ENCODE measurements at regions not wholly inside any gene's neighbourhood (a gene's known extent, or its start where the extent isn't known, plus 50 kb on each side); places are given as distances from the start of the nearest gene placed in this dataset.
"Not testable (repeated sequence)": the region's sequence is repeated elsewhere in the genome, so short reads cannot be mapped to it uniquely, and the experiment has no call there.

DNA sequence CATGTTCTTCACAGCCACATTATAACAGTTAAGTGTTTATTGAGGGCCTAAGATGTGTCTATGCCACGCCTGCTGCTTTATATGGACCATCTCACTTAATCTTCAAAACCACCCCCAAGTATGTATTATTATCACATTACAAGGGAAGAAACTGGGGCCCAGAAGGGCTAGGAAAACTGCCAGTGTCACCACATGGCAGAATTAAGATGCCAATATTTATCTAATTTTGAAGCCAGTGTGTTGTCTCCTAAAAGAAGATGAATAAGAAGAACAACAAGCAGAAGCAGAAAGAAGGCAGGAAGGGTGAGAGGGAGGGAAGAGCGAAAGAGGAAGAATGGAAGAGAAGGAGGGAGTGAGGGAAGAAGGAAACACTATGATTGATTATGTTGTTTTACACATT lies 491.3 kb upstream of the IL12A start:
- Mint-ChIP-seq H3K4me3 (no peak overlapping the region), H3K36me3 (no peaks in the 10 kb centered on the region), H3K9me3 (no peaks in the 10 kb centered on the region), H3K27me3 (no peaks in the 10 kb centered on the region), H3K27ac (no peak overlapping the region), H3K4me1 (no peaks in the 10 kb centered on the region)
- DNase-seq (no peak), ATAC-seq (replicated peaks) (no peak)

- Mint-ChIP-seq H3K36me3 (no peaks in the 10 kb centered on the region), H3K27me3 (no peaks in the 10 kb centered on the region), H3K4me1 (no peaks in the 10 kb centered on the region), H3K9me3 (peaks cover 0 to 1% of the 10 kb centered on the region in 2 donors), H3K4me3 (no peak overlapping the region), H3K27ac (no peak overlapping the region)
- ATAC-seq (replicated peaks) (no peak), DNase-seq (no peak)
Measured at GRCh38 chr3:159499031-159499793, 489.4 kb upstream of the IL12A start.

- Mint-ChIP-seq H3K9me3 (peaks cover 3 to 6% of the 10 kb centered on the region in 2 donors), H3K4me1 (no peaks in the 10 kb centered on the region), H3K4me3 (no peak overlapping the region), H3K36me3 (no peaks in the 10 kb centered on the region), H3K27ac (no peak overlapping the region), H3K27me3 (no peaks in the 10 kb centered on the region)
- no peak for ATAC-seq (replicated peaks)
- no peak for DNase-seq
Measured at GRCh38 chr3:159501029-159501428, 487.6 kb upstream of the IL12A start.

DNA sequence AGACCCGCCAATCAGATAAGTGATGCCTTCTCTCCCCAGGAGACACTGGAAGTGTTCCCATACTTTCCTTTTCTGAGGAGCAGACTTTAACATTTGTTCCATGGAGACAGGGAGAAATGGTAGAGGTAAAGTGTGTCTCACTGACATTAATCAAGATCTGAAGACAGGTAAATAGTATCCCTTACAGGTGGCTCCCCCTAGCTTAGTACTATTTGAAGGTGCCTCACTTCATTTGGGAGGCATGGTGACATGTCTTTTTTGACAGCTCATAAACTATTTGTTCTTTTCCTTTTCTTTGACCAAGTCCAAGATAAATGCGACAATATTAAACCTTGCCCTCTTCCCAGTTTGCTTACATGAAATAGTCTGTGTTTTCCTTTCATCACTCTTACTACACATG lies 485.6 kb upstream of the IL12A start:
- H3K36me3 Mint-ChIP-seq, result no peaks in the 10 kb centered on the region
- ATAC-seq (replicated peaks) (no peak), DNase-seq (no peak)
- no peak overlapping the region for H3K4me3 Mint-ChIP-seq
- no peaks in the 10 kb centered on the region for H3K4me1 Mint-ChIP-seq
- H3K9me3 Mint-ChIP-seq, result peaks cover 3 to 6% of the 10 kb centered on the region in 2 donors
- H3K27me3 Mint-ChIP-seq, result no peaks in the 10 kb centered on the region
- no peak overlapping the region for H3K27ac Mint-ChIP-seq

- H3K27me3 Mint-ChIP-seq; H3K4me3 Mint-ChIP-seq; DNase-seq; ATAC-seq (replicated peaks); H3K27ac Mint-ChIP-seq; H3K4me1 Mint-ChIP-seq; H3K36me3 Mint-ChIP-seq; H3K9me3 Mint-ChIP-seq: not testable (repeated sequence)
Measured at GRCh38 chr3:159510988-159511387, 477.6 kb upstream of the IL12A start.

GRCh38 chr3:159513444-159513843 lies 475.2 kb upstream of the IL12A start:
- Mint-ChIP-seq H3K4me3 (no peak overlapping the region), H3K9me3 (peaks cover 0 to under 1% of the 10 kb centered on the region in 2 donors), H3K27me3 (peaks cover 0 to 7% of the 10 kb centered on the region in 2 donors), H3K4me1 (no peaks in the 10 kb centered on the region), H3K27ac (no peak overlapping the region), H3K36me3 (no peaks in the 10 kb centered on the region)
- ATAC-seq (replicated peaks) (no peak), DNase-seq (no peak)

DNA sequence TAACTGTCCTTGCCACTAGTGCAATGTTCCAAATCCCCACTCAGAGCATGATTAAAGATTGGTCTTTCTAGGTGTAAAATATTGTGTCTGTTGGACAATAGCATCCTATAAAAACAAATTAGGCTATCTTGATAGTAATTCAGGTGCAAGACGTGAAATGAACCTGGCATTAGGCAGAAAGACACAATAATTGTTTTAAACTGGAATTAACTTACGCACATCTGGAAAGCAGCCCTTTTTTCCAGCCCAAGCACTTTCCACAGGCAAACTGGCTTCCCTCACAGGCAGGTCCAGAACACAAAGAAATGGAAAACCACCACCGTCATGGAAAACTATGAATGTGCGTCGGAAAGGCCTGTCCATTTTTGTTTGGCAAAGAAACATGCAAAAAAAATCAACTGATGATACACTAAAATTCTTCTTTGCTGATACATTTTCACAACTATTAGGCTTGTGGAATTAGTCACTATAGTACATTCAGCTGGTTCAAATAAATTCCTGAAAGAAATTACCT lies 474.7 kb upstream of the IL12A start:
- peaks cover 0 to 7% of the 10 kb centered on the region in 2 donors for H3K27me3 Mint-ChIP-seq
- ATAC-seq (replicated peaks), result no peak

DNA sequence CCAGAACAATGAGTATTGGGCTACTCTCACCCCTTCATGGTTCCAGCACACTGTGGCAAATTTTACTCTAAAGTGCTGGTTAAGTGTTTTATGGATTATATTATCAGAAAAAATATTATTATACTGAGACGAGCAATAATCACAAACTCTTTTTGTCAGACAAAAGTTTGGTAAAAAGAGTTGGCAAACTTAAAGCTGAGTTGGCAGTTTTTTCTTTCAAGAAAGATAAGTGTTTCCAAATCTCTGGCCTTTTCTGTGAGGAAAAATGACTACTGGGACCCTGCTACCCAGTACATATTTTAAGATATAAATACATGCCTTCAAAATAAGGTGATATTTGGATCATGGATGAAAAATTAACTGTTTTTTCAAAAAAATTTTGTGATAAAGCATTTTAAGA lies 471.5 kb upstream of the IL12A start:
- DNase-seq (no peak), ATAC-seq (replicated peaks) (no peak)
- Mint-ChIP-seq H3K4me3 (no peak overlapping the region), H3K9me3 (no peaks in the 10 kb centered on the region), H3K27ac (no peak overlapping the region), H3K27me3 (peaks cover 0 to 7% of the 10 kb centered on the region in 2 donors), H3K4me1 (no peaks in the 10 kb centered on the region), H3K36me3 (no peaks in the 10 kb centered on the region)

More for the DNA sequence above, 474.7 kb upstream of the IL12A start:
- Mint-ChIP-seq H3K4me3 (no peak overlapping the region), H3K4me1 (no peaks in the 10 kb centered on the region), H3K9me3 (no peaks in the 10 kb centered on the region), H3K27ac (no peak overlapping the region), H3K36me3 (no peaks in the 10 kb centered on the region)
- no peak for DNase-seq

GRCh38 chr3:159520638-159521037 lies 468.0 kb upstream of the IL12A start:
- Mint-ChIP-seq H3K9me3 (no peaks in the 10 kb centered on the region), H3K27ac (no peak overlapping the region), H3K27me3 (peaks cover 0 to 7% of the 10 kb centered on the region in 2 donors), H3K36me3 (no peaks in the 10 kb centered on the region), H3K4me1 (no peaks in the 10 kb centered on the region), H3K4me3 (no peak overlapping the region)
- no peak for DNase-seq
- ATAC-seq (replicated peaks), result no peak

DNA sequence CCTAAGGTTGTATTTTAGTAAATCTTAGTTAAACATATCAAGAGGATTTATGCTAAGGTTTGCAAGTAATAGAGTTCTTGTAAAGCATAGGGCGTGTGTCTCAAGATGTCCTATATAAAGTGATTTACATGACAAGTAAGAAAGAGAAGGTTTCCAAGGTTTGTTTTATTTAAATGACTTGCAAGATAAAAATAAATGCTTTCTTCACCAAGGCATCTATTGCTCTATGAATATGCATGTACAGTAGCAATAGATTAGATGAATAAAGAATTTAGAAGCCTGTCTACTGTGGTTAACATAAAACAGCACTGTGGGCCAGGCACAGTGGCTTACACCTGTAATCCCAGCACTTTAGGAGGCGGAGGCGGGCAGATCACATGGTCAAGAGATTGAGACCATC lies 466.4 kb upstream of the IL12A start:
- Mint-ChIP-seq H3K4me1 (no peaks in the 10 kb centered on the region), H3K9me3 (no peaks in the 10 kb centered on the region), H3K36me3 (no peaks in the 10 kb centered on the region), H3K27me3 (no peaks in the 10 kb centered on the region), H3K4me3 (no peak overlapping the region), H3K27ac (no peak overlapping the region)
- DNase-seq (no peak), ATAC-seq (replicated peaks) (no peak)

DNA sequence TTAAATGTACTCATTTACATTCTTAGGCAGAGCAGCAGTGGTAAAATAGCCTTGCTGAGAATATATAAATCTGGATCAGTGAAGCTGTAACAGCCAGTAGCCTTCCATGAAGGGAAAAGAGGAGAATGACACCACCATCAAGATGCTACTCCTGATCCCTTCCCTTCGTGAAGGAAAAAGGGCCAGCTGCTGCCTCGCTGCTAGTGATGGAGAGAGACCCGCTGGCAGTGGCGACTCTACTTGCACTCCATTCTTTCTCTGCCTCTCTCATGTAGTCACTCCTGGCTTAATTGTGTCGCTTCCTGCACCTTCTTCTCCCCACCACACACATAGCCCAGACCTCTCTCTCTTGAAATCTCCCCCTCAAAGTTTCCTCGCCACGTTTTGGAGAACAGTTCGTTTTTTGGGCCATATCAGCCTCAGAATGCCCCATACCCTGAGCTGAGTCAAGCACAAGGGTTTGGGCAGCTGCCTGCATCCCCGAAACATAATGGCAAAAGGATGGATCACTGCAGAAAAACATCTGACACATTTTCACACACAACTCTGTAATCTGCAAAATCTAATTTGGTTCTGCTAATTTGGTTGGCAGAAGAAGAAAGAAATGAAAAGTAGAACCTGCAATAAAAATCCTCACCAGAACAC lies 460.3 kb upstream of the IL12A start:
- H3K4me1 Mint-ChIP-seq, result no peaks in the 10 kb centered on the region
- no peaks in the 10 kb centered on the region for H3K36me3 Mint-ChIP-seq
- no peaks in the 10 kb centered on the region for H3K27me3 Mint-ChIP-seq
- no peak for DNase-seq
- no peak overlapping the region for H3K27ac Mint-ChIP-seq
- H3K4me3 Mint-ChIP-seq, result no peak overlapping the region
- no peaks in the 10 kb centered on the region for H3K9me3 Mint-ChIP-seq
- no peak for ATAC-seq (replicated peaks)

GRCh38 chr3:159532577-159532976 lies 456.1 kb upstream of the IL12A start:
- Mint-ChIP-seq H3K36me3 (no peaks in the 10 kb centered on the region), H3K4me3 (no peak overlapping the region), H3K27me3 (no peaks in the 10 kb centered on the region), H3K9me3 (peaks cover 0 to 4% of the 10 kb centered on the region in 2 donors), H3K27ac (no peak overlapping the region), H3K4me1 (no peaks in the 10 kb centered on the region)
- DNase-seq (no peak), ATAC-seq (replicated peaks) (no peak)

DNA sequence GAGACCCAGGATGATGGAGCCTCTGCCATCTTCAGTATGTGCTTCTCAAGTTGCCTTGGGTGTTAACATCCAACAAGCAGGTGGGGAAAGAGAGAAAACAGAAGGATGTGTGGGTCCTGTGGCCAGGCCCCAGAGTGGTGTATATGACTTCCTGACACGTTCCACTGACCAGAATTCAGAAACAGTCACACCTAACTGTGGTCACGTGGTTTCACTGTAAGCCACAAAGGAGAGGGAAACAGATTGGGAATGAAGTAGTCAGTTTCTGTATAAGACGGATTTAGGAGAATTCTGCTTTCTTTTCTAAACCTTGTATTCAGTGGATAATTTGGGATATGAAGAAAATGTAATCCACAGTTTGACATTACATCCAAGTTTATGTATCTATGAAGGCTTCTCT lies 454.1 kb upstream of the IL12A start:
- Mint-ChIP-seq H3K4me3 (no peak overlapping the region), H3K9me3 (peaks cover 0 to 4% of the 10 kb centered on the region in 2 donors), H3K27ac (no peak overlapping the region), H3K36me3 (no peaks in the 10 kb centered on the region), H3K27me3 (no peaks in the 10 kb centered on the region), H3K4me1 (no peaks in the 10 kb centered on the region)
- no peak for DNase-seq
- ATAC-seq (replicated peaks), result no peak

DNA sequence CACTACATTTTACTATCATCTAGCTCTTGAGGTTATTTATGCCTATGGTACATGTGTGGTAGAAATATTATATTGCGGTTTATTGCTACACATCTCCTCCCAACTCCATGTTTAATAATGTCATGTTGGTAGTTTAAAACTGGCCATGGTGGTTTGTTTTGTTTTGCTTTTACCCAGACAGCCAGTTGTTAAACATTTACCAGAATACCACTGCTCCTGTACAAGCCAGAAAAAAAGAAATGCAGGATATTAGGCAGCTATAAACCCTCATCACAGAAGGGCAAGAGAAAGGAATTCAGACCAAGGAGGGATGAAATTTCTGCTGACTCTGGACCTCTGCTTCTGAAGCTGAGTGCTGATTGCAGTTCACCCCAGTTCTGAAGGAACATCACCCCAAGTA lies 451.8 kb upstream of the IL12A start:
- ATAC-seq (replicated peaks), result no peak
- Mint-ChIP-seq H3K27ac (no peak overlapping the region), H3K4me3 (no peak overlapping the region), H3K27me3 (no peaks in the 10 kb centered on the region), H3K36me3 (no peaks in the 10 kb centered on the region), H3K9me3 (peaks cover 1 to 4% of the 10 kb centered on the region in 2 donors), H3K4me1 (no peaks in the 10 kb centered on the region)
- no peak for DNase-seq

DNA sequence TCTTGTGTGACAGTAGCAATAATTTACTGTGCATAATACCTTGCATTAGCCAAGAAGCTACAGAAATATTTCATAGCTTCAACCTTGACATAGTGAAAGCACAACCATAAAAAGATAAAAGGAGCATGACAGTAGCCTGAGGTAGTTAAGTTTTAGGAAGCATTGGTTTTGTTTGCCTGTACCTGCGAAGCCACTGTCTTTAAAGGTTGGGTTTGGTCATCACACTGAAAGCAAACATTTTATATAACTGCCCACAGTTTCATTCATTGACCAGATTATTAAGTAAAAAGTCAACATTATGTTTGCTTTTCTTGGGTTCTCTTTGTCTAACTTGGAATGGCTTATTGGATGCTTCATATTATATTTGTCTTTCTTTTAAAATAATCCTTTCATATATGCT lies 450.1 kb upstream of the IL12A start:
- Mint-ChIP-seq H3K36me3 (no peaks in the 10 kb centered on the region), H3K4me1 (no peaks in the 10 kb centered on the region), H3K9me3 (peaks cover 1 to 4% of the 10 kb centered on the region in 2 donors), H3K4me3 (no peak overlapping the region), H3K27ac (no peak overlapping the region), H3K27me3 (no peaks in the 10 kb centered on the region)
- ATAC-seq (replicated peaks), result no peak
- no peak for DNase-seq

All from stimulated activated naive B cell treated with anti-CD40 and anti-IgM and Interleukin-4, amounts not matched to agents 10 μg/mL and 1 μg/mL and 100 μg/mL, for 72 hours (primary cell).